Erythroblast (primary cell): ENCODE measurements at regions not wholly inside any gene's neighbourhood (a gene's known extent, or its start where the extent isn't known, plus 50 kb on each side); places are given as distances from the start of the nearest gene placed in this dataset.

Experiments used
- GATA1 ChIP-seq: IDR thresholded peaks from 2 replicates; pipeline ENCODE4 v1.6.1; 2011; ENCODE audit warnings: low read depth, mild to moderate bottlenecking, control low read depth, low read length, moderate library complexity
- POLR2A ChIP-seq: IDR thresholded peaks from 2 replicates; pipeline ENCODE4 v1.6.1; 2011; ENCODE audit warnings: mild to moderate bottlenecking, low read length

DNA sequence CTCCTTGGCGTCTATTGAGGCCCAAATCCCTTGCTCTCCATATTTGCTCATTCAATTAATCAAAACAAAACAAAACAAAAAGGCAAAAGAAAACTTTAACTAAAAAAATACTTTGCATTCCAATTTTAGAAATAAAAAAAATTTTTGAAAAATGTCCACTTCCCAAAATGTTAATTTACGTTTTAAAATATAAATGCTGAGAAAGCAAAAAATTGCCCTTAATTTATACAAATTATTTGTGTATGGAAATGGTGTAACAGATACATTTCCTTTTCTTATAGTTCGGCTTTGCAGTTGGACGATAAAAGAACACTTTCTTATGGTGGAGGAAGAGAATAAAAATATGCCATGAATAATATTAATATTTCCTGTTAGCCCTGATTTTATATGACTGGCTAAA is 652.8 kb upstream of the PFKP start:
- no peak for TF ChIP-seq POLR2A
- TF ChIP-seq GATA1 = no peak
